GM21528 (cell line): ENCODE measurements at regions not wholly inside any gene's neighbourhood (a gene's known extent, or its start where the extent isn't known, plus 50 kb on each side); places are given as distances from the start of the nearest gene placed in this dataset.
"Not testable (repeated sequence)": the region's sequence is repeated elsewhere in the genome, so short reads cannot be mapped to it uniquely, and the experiment has no call there.

Experiments used
- ATAC-seq: cut with Tn5 transposase; IDR thresholded peaks from one replicate; pipeline ENCODE4 v1.9.1; 2021; ENCODE audit warnings: mild to moderate bottlenecking, moderate library complexity; ENCODE audit not compliant: unreplicated experiment, low FRiP score

DNA sequence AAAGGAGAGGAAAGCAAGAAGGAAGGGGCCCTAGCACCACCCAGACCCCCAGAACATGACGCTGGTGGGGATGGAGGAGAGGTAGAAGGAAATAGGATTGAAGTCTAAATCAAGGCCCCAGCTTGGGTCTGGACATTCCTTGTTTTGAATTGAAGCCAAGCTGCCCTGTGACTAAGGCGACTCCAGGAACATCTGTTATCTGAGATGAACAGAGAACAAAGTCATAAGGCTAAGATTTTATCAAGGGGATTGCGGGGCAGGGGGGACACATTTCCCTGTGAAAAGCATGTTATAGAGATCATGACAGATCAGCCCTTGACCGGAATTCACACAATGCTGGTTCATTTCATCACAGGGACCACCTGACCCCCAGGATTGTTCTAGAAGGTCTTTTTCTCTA is 80.6 kb upstream of the ADGRL1 start:
- ATAC-seq: not testable (repeated sequence)

DNA sequence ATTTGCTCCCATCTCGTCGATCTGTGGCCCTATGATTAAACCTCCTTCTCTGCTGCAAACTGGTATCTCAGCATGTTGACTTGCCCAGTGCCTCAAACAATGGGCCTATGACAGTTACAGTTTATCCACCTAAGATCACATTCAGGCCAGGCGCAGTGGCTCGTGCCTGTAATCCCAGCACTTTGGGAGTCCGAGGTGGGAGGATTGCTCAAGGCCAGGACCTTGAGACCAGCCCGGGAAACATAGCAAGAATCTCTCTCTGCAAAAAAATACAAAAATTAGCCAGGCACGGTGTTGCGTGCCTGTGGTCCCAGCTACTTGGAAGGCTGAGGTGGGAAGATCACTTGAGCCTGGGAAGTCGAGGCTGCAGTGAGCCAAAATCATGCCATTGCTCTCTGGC is 79.8 kb upstream of the ADGRL1 start:
- ATAC-seq: not testable (repeated sequence)

DNA sequence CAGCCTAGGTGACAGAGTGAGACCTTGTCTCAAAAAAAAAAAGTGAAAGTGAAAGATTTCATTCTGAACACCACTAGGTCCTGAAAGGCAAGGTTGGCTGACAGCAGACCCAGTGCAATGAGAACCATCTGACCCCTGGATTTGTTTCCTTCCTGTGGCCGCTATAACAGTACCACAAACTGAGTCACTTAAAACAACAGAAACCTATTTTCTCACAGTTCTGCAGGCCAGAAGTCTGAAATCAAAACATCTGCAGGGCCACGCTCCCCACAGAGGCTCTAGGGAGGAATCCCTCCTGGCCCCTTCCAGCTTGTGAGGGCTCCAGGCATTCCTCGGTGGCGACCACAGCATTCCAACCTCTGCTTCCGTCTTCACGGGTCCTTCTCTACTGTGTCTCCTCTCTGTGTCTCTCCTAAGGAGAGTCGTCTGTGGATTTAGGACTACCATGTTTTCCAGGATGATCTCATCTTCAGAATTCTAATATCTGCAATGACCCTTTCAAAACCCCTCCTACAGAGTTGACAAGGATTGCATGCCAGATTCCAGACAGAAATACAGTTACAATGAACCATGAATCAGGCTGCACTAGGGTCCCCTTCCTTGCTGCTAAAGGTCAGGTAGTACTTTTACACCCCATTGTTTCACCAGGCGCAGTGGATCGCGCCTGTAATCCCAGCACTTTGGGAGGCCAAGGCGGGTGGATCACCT is 78.0 kb upstream of the ADGRL1 start:
- ATAC-seq: peak; percentile 73

DNA sequence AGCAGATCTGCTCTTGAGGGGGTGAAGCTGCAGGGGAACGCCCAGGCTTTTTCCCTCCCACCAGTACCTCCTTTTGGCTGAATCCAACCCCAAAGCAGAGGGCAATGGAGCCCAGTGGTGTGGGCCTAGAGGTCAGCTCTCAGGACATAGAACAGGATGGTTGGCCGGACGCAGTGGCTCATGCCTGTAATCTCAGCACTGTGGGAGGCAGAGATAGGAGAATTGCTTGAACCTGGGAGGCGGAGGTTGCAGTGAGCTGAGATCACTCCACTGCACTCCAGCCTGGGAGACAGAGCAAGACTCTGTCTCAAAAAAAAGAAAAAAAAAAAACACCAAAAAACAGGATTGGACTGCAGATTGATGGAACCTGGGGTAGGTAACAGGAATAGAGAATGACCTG is 73.3 kb upstream of the ADGRL1 start:
- ATAC-seq: not testable (repeated sequence)

DNA sequence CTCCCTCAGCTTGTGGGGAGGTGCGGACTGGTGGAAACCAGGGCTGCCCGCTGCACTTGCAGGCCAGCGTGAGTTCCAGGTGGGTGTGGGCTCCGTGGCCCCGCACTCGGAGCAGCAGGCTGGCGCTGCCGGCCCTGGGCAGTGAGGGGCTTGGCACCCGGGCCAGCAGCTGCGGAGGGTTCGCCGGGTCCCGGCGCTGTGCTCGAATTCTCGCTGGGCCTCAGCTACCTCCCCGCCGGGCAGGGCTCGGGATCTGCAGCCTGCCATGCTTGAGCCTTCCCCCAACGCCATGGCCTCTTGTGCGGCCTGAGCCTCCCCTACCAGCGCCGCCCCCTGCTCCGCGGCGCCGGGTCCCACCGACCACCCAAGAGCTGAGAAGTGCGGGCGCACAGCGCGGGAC is 71.6 kb upstream of the ADGRL1 start:
- no peak for ATAC-seq

DNA sequence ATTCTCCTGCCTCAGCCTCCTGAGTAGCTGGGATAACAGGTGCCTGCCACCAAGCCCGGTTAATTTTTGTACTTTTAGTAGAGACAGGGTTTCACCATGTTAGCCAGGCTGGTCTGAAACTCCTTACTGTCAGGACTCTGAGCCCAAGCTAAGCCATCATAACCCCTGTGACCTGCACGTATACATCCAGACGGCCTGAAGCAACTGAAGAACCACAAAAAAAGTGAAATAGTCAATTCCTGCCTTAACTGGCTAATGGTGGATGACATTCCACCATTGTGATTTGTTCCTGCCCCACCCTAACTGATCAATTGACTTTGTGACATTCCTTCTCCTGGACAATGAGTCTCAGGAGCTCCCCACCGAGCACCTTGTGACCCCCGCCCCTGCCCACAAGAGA is 69.9 kb upstream of the ADGRL1 start:
- ATAC-seq: not testable (repeated sequence)

DNA sequence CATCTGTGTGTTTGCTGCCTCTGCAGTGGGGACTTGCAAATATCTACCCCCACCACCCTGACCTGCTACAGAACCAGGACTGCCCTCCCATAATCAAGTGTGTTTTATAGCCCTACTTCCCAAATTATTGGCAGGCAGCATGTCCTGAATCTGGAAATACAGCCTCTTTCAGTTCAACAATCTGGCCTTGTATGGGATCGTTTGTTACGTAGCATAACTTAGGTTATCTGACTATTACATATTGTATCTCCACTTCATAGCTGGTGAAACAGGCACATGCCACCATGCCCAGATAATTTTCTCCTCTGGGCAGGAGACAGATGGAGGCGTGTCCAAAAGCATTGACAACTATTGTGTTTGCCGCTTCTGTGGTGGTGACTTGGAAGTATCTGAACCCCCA is 66.7 kb upstream of the ADGRL1 start:
- ATAC-seq: no peak

DNA sequence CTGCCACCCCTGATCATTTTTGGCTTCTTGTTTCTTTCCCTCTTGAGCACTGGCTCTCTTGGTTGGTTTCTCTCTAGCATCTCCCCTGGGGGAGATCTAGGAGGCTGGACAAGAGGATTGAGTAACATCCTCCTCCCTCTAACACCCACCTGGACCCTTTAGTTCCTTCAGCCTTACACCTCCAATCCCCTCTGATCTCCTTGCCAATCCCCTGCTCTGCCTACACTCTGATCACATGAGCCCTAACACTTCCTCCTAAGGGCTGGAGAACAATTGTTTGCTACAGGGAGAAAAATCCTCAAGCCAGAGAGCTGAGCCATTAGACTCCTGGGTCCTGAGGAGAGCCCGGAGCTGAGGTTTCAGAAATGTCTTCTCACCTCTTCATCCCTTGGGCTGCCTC is 65.9 kb upstream of the ADGRL1 start:
- no peak for ATAC-seq

DNA sequence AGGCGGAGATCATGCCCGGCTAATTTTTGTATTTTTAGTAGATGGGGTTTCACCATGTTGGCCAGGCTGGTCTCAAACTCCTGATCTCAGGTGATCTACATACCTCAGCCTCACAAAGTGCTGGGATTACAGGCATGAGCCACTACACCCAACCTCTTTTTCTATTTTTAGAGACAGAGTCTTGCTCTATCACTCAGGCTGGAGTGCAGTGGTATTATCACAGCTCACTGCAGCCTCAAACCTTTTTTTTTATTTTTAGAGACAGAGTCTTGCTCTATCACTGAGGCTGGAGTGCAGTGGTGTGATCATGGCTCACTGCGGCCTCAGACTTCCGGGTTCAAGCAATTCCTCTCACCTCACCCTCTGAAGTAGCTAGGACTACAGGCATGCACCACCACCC is 64.6 kb upstream of the ADGRL1 start:
- not testable (repeated sequence) for ATAC-seq

DNA sequence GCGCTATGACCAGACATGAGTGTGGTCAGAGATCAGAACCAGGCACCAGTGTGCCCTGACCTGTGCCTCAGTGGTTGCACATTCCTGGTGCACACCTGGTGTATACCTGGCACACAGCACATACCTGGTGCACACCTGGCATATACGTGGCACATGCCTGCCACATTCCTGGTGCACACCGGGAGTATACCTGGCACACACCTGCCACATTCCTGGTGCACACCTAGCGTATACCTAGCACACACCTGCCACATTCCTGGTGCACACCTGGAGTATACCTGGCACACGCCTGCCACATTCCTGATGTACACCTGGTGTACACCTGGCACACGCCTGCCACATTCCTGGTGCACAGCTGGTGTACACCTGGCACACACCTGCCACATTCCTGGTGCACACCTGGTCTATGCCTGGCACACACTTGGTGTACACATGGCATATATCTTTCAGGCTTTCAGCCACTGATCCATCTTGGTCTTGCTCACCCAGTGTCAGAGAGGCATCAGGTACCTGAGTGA is 61.3 kb upstream of the ADGRL1 start:
- ATAC-seq: no peak

DNA sequence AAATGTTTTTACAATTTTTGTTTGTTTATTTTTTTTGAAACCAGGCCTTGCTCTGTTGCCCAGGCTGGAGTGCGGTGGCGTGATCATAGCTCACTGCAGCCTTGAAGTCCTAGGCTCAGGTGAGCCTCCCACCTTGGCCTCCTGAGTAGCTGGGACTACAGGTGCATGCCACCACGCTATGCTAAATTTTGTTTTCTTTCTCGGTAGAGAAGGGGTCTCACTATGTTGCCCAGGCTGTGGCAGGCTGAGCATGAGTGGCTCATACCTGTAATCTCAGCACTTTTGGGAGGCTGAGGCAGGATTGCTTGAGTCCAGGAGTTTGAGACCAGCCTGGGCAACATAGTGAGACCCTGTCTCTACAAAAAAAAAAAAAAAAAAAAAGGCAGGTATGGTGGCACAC is 60.2 kb upstream of the ADGRL1 start:
- ATAC-seq: not testable (repeated sequence)

DNA sequence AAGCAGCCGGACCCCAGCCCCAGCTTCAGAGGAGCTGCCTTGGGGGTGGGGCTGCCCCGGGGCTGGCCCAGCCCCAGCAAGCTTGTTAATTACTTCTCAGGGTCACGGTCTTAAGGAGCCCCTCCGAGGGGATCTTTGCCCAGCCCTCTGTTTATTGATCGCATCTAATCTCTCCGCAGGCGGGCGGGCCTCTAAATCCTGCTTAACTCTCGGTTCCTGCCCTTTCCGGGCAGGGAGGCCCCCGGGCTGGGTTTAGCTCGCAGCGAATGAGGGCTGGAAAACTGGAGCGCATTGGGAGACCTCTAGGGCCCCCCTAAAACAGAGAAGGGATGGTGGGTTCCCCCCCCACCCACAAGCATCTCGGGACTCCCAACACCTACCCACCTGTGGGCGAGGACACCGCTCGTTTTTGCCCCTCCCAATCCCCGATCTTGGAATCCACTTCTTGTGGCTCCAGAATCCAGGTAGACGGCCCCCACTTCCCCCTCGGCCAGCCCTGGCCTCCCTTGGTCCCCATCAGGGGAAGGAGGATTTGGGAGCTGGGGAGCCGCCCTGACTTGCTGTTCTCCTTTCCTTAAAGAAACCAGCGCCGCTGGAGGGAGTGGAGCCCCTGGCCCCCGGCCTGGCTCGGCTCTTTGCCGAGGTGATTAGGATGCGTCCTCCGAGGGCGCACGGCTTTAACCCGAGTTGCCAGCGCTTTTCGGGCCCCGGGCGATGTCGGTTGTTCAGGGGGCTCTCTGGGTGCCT is 59.5 kb upstream of the ADGRL1 start:
- no peak for ATAC-seq

DNA sequence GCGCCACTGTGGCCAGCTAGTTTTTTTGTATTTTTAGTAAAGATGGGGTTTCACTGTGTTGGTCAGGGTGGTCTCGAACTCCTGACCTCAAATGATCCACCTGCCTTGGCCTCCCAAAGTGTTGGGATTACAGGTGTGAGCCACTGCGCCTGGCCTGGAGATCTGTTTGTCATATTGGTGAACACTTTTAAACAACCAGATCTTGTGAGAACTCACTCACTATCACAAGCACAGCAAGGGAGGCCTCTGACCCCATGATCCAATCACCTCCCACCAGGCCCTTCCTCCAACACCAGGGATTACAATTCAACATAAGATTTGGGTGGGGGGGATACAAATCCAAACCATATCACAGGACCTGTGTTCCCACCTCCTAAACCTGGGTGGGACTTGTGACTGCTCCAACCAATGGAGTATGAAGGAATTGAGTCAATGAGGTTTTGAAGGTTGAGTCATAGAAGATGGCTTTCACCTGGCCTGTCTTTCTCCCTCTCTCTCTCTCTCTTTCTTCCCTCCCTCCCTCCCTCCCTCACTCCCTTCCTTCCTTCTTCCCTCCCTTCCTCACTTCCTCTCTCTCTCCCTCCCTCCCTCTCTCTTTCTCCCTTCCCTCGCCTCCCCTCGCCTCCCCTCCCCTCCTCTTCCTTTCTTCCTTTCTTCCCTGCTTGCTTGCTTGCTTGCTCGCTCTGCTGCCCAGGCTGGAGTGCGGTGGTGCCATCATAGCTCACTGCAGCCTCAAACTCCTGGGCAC is 50.1 kb upstream of the ADGRL1 start:
- not testable (repeated sequence) for ATAC-seq
